Stomach (tissue), 4 donors: ENCODE measurements at regions not wholly inside any gene's neighbourhood (a gene's known extent, or its start where the extent isn't known, plus 50 kb on each side); places are given as distances from the start of the nearest gene placed in this dataset.
"Not testable (repeated sequence)": the region's sequence is repeated elsewhere in the genome, so short reads cannot be mapped to it uniquely, and the experiment has no call there.

Experiments
- CTCF ChIP-seq, 7 experiments: fragments of 450-650 bp in 4 of 7; fragments of 200-600 bp in 3 of 7; sonication (generic) in 3 of 7; IDR thresholded peaks; one replicate each; pipeline ENCODE4 v1.5.1; 2016 to 2019; ENCODE audit warnings: antibody characterized with exemption in 7 of 7, control low read depth in 2 of 7, mild to moderate bottlenecking in 1 of 7
- POLR2A ChIP-seq, 4 donors: fragments of 450-650 bp; IDR thresholded peaks; one replicate each; pipeline ENCODE4 v1.6.1; 2016; ENCODE audit warnings: antibody characterized with exemption in 4 of 4, control low read depth in 2 of 4, mild to moderate bottlenecking in 1 of 4, moderate library complexity in 1 of 4

GRCh38 chr2:64899876-64900275 lies 89.3 kb upstream of the SLC1A4 start:
- not testable (repeated sequence) for TF ChIP-seq POLR2A, CTCF (IDR thresholded peaks at IDR 0.05)
